Adrenal gland (tissue), 5 donors: ENCODE measurements at regions not wholly inside any gene's neighbourhood (a gene's known extent, or its start where the extent isn't known, plus 50 kb on each side); places are given as distances from the start of the nearest gene placed in this dataset.

Source experiments
- CTCF ChIP-seq, 6 experiments: fragments of 450-650 bp in 4 of 6; fragments of 200-600 bp in 2 of 6; sonication (generic) in 1 of 6; IDR thresholded peaks; 1 replicate in 5 of 6; 2 replicates in 1 of 6; pipeline versions ENCODE4 v1.5.1 to v1.8.0; 2016 to 2021; ENCODE audit warnings: antibody characterized with exemption in 6 of 6, mild to moderate bottlenecking in 2 of 6, moderate library complexity in 1 of 6
- POLR2A ChIP-seq, 2 donors: fragments of 450-650 bp; IDR thresholded peaks; one replicate each; pipeline ENCODE4 v1.6.1; 2017; ENCODE audit warnings: antibody characterized with exemption in 2 of 2, mild to moderate bottlenecking in 2 of 2, moderate library complexity in 1 of 2
- donor health status: DM: no; HTN: no; CAD: no.

DNA sequence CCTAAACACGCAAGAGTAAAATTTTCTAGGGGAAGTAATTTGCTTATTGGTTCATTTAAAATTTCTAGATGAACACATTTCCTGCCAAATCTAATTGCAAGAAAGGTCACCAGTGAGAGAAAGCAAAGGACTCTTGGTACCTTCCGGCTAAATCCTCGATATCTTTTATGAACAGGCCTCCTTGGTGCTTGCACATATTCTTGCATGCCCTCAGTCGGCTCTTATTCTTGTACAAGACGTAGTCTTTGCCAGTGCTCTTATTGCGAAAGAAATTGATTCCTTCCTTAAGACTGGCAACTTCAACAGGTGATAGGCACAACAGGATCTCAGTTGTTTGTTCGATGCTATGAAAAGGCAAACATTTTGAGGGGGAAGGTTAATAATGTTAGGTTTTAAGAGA is 141.7 kb upstream of the CARMIL1 start:
- TF ChIP-seq CTCF (IDR thresholded peaks at IDR 0.05) (no peak), POLR2A (IDR thresholded peaks at IDR 0.05) (no peak)
